B cell (primary cell): ENCODE measurements at regions not wholly inside any gene's neighbourhood (a gene's known extent, or its start where the extent isn't known, plus 50 kb on each side); places are given as distances from the start of the nearest gene placed in this dataset.

Experiments used
- ATAC-seq: fragments of 200-7000 bp; cut with Tn5 transposase; one replicate; pipeline ENCODE4 v1.10.0; 2021; ENCODE audit warnings: low read depth, mild to moderate bottlenecking, moderate number of reproducible peaks, moderate library complexity
- CTCF ChIA-PET: fragments of 350-600 bp; sonication (Branson Sonifier 250); formaldehyde crosslinking; loops from one replicate; lab custom pipeline; 2021; ENCODE audit warnings: antibody characterized with exemption, inconsistent platforms; lab: Charles Lee
- POLR2A ChIA-PET: fragments of 350-600 bp; sonication (Branson Sonifier 250); formaldehyde crosslinking; loops from one replicate; lab custom pipeline; 2021; ENCODE audit warnings: antibody characterized with exemption; lab: Charles Lee
- DNase-seq: peaks from one replicate; pipeline ENCODE4 v3.0.0; 2013
- H2AFZ ChIP-seq: 2 replicates; pipeline ENCODE4 v1.6.1; 2012; ENCODE audit warnings: mild to moderate bottlenecking, low read depth, low read length; ENCODE audit not compliant: insufficient read depth, poor library complexity, severe bottlenecking
- H3K27ac ChIP-seq, 2 donors: 1 replicate in 1 of 2; 2 replicates in 1 of 2; pipeline ENCODE4 v1.5.1; 2012 to 2013; ENCODE audit warnings: low read length in 2 of 2, mild to moderate bottlenecking in 2 of 2, moderate library complexity in 1 of 2
- H3K27me3 ChIP-seq, 4 experiments: fragments of 200-600 bp in 1 of 4; sonication (generic) in 1 of 4; replicated peaks in 1 of 4; 1 replicate in 2 of 4; 2 replicates in 2 of 4; pipeline versions ENCODE4 v1.6.1 to v1.7.0; 2013 to 2016; ENCODE audit warnings: low read length in 3 of 4, mild to moderate bottlenecking in 2 of 4, mixed read lengths in 1 of 4, moderate library complexity in 1 of 4; ENCODE audit not compliant: insufficient read depth in 4 of 4, control insufficient read depth in 3 of 4; ENCODE audit errors: control extremely low read depth in 1 of 4
- H3K36me3 ChIP-seq, 2 experiments: replicated peaks in 1 of 2; 1 replicate in 1 of 2; 2 replicates in 1 of 2; pipeline versions ENCODE4 v1.6.1 to v1.7.1; 2013; ENCODE audit warnings: low read length in 1 of 2; ENCODE audit not compliant: insufficient read depth in 2 of 2, control insufficient read depth in 1 of 2; ENCODE audit errors: control extremely low read depth in 1 of 2, extremely low read depth in 1 of 2
- H3K4me1 ChIP-seq, 2 donors: fragments of 200-600 bp in 1 of 2; sonication (generic) in 1 of 2; 1 replicate in 1 of 2; 2 replicates in 1 of 2; pipeline versions ENCODE4 v1.5.1 to v1.6.1; 2013 to 2017; ENCODE audit warnings: low read length in 2 of 2; ENCODE audit not compliant: control insufficient read depth in 2 of 2, insufficient read depth in 2 of 2
- H3K4me2 ChIP-seq: replicated peaks from 2 replicates; pipeline ENCODE3; 2012; ENCODE audit warnings: mild to moderate bottlenecking, low read depth, low read length; ENCODE audit not compliant: poor library complexity, severe bottlenecking
- H3K4me3 ChIP-seq, 5 experiments: fragments of 200-600 bp in 1 of 5; sonication (generic) in 1 of 5; 1 replicate in 3 of 5; 2 replicates in 2 of 5; pipeline versions ENCODE4 v1.5.1 to v1.7.0; 2011 to 2016; ENCODE audit warnings: low read length in 4 of 5, mild to moderate bottlenecking in 4 of 5, low read depth in 2 of 5, control low read depth in 1 of 5, moderate library complexity in 1 of 5; ENCODE audit not compliant: insufficient read depth in 1 of 5; ENCODE audit errors: control extremely low read depth in 1 of 5, extremely low read depth in 1 of 5
- H3K79me2 ChIP-seq: fragments of 200-600 bp; sonication (generic); one replicate; pipeline ENCODE4 v1.6.0; 2016; ENCODE audit warnings: low read length; ENCODE audit not compliant: control insufficient read depth, insufficient read depth
- H3K9ac ChIP-seq: fragments of 200-600 bp; sonication (generic); 2 replicates; pipeline ENCODE4 v1.6.1; 2017; ENCODE audit warnings: mild to moderate bottlenecking, low read length, moderate library complexity
- H3K9me3 ChIP-seq, 3 donors: one replicate each; pipeline versions ENCODE4 v1.6.1 to v1.7.1; 2013; ENCODE audit warnings: low read length in 2 of 3; ENCODE audit not compliant: control insufficient read depth in 2 of 3, insufficient read depth in 1 of 3; ENCODE audit errors: control extremely low read depth in 1 of 3
- H4K20me1 ChIP-seq: 2 replicates; pipeline ENCODE4 v1.6.0; 2012; ENCODE audit warnings: mild to moderate bottlenecking, low read length; ENCODE audit not compliant: insufficient read depth, control insufficient read depth, poor library complexity, severe bottlenecking
- H3K27ac Mint-ChIP-seq: one replicate; pipeline ENCODE4 v1.8.0; 2021; ENCODE audit warnings: mixed read lengths
- H3K27me3 Mint-ChIP-seq: one replicate; pipeline ENCODE4 v1.8.0; 2021; ENCODE audit warnings: mixed read lengths
- H3K4me1 Mint-ChIP-seq: one replicate; pipeline ENCODE4 v1.8.0; 2021; ENCODE audit warnings: mixed read lengths
- H3K4me3 Mint-ChIP-seq: one replicate; pipeline ENCODE4 v1.8.0; 2021; ENCODE audit warnings: mixed read lengths
- H3K9me3 Mint-ChIP-seq: one replicate; pipeline ENCODE4 v1.8.0; 2022; ENCODE audit warnings: mixed read lengths; ENCODE audit not compliant: insufficient read depth
- EZH2 ChIP-seq: IDR thresholded peaks from 2 replicates; pipeline ENCODE4 v1.6.1; 2012; ENCODE audit warnings: borderline replicate concordance, low read depth, mild to moderate bottlenecking, moderate library complexity, low read length; ENCODE audit not compliant: insufficient read depth, poor library complexity, severe bottlenecking
- WGBS: methylation state at CpG from one replicate; pipeline ENCODE4 v1.1.5; 2013; ENCODE audit warnings: missing lambda C conversion rate; ENCODE audit not compliant: insufficient coverage; 5-methylcytosine and 5-hydroxymethylcytosine counted together
- intact Hi-C: fragments of 100-400 bp; cut with micrococcal nuclease; formaldehyde crosslinking; loops from one replicate; pipeline ENCODE4 v1.10.0; 2022
- TF ChIP-seq, protein P1 (sequence below): fragments of 200-600 bp; IDR thresholded peaks from one replicate; pipeline ENCODE4 v1.8.0; 2022; ENCODE audit warnings: antibody characterized with exemption, mild to moderate bottlenecking

DNA sequence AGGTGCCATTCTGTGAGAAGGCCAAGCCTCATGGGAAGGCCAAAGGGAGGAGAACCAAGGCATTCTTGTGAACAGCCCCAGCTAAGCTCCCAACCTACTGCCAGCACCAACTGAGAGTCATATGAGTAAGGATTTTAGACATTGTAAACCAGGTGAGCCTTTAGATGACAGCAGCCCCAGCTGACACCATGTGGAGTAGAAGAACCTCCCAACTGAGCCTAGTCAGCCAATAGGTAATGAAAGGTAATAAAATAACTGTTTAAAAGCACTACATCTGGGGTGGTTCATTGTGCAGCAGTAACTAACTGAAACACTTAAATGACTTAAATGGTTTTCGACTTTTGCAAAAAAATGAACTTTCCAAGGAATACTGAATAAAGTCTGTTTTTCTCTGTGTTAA is 172.6 kb upstream of the KIF2A start:
- H3K9ac ChIP-seq, result no peak overlapping the region
- no peaks in the 10 kb centered on the region for H3K79me2 ChIP-seq
- H3K36me3 ChIP-seq, result no peaks in the 10 kb centered on the region
- Mint-ChIP-seq H3K27ac (no peak overlapping the region), H3K27me3 (no peaks in the 10 kb centered on the region), H3K4me3 (no peak overlapping the region), H3K4me1 (peaks cover 4% of the 10 kb centered on the region), H3K9me3 (no peaks in the 10 kb centered on the region)
- no peaks in the 10 kb centered on the region for H3K27me3 ChIP-seq
- no peaks in the 10 kb centered on the region for H4K20me1 ChIP-seq
- no peaks in the 10 kb centered on the region for H3K9me3 ChIP-seq
- no peak overlapping the region for H2AFZ ChIP-seq
- ChIA-PET CTCF (no interaction called here), POLR2A (no interaction called here)
- no peak overlapping the region for H3K27ac ChIP-seq
- WGBS, result no CpG with 5 or more reads among the region's 1 CpG
- TF ChIP-seq, protein P1, sequence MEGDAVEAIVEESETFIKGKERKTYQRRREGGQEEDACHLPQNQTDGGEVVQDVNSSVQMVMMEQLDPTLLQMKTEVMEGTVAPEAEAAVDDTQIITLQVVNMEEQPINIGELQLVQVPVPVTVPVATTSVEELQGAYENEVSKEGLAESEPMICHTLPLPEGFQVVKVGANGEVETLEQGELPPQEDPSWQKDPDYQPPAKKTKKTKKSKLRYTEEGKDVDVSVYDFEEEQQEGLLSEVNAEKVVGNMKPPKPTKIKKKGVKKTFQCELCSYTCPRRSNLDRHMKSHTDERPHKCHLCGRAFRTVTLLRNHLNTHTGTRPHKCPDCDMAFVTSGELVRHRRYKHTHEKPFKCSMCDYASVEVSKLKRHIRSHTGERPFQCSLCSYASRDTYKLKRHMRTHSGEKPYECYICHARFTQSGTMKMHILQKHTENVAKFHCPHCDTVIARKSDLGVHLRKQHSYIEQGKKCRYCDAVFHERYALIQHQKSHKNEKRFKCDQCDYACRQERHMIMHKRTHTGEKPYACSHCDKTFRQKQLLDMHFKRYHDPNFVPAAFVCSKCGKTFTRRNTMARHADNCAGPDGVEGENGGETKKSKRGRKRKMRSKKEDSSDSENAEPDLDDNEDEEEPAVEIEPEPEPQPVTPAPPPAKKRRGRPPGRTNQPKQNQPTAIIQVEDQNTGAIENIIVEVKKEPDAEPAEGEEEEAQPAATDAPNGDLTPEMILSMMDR, result no peak
- TF ChIP-seq EZH2, result no peak
- ATAC-seq (no peak), DNase-seq (no peak)
- H3K4me1 ChIP-seq, result no peaks in the 10 kb centered on the region
- no peak overlapping the region for H3K4me3 ChIP-seq
- H3K4me2 ChIP-seq, result no peak overlapping the region
- intact Hi-C loops, result no loop called here

- TF ChIP-seq, protein P1, result no peak
- TF ChIP-seq EZH2, result no peak
- Histone ChIP-seq H3K79me2 (no peaks in the 10 kb centered on the region), H3K27me3 (no peaks in the 10 kb centered on the region), H3K36me3 (no peaks in the 10 kb centered on the region), H3K9me3 (no peaks in the 10 kb centered on the region), H3K4me2 (no peak overlapping the region), H3K4me1 (no peaks in the 10 kb centered on the region), H2AFZ (no peak overlapping the region), H3K9ac (no peak overlapping the region), H3K4me3 (no peak overlapping the region), H4K20me1 (no peaks in the 10 kb centered on the region), H3K27ac (no peak overlapping the region)
- ATAC-seq, result no peak
- ChIA-PET POLR2A (no interaction called here), CTCF (no interaction called here)
- Mint-ChIP-seq H3K4me3 (no peak overlapping the region), H3K4me1 (no peaks in the 10 kb centered on the region), H3K27ac (no peak overlapping the region), H3K27me3 (peaks cover 4% of the 10 kb centered on the region), H3K9me3 (no peaks in the 10 kb centered on the region)
- intact Hi-C loops, result no loop called here
- DNase-seq, result no peak
- WGBS, result 86% methylated on average over 1 of the region's 3 CpGs
These were observed 171.2 kb upstream of the KIF2A start for GRCh38 chr5:62134811-62135210.
